ENCODE measurements at regions not wholly inside any gene's neighbourhood (a gene's known extent, or its start where the extent isn't known, plus 50 kb on each side); places are given as distances from the start of the nearest gene placed in this dataset.
"Not testable (repeated sequence)": the region's sequence is repeated elsewhere in the genome, so short reads cannot be mapped to it uniquely, and the experiment has no call there.

GRCh38 chr10:93127642-93128215, 54.0 kb downstream of the CYP26A1 start:
- DNase-seq (ENCODE audit: insufficient read length); FAIRE-seq: not testable (repeated sequence)

- TF ChIP-seq POLR2AphosphoS5 (IDR thresholded peaks at IDR 0.05; ENCODE audit: low read depth, low read length), result no peak
- no peak for TF ChIP-seq POLR2A (IDR thresholded peaks at IDR 0.05; ENCODE audit: low read depth, low read length)
- TF ChIP-seq TAF1 (IDR thresholded peaks at IDR 0.05; ENCODE audit: borderline replicate concordance, low read depth, low read length), result no peak
- FAIRE-seq, result no peak
- no peak for DNase-seq (ENCODE audit: insufficient read length)
Measured at GRCh38 chr10:93131986-93132385, 58.3 kb downstream of the CYP26A1 start.

- TF ChIP-seq POLR2AphosphoS5 (IDR thresholded peaks at IDR 0.05; ENCODE audit: low read depth, low read length), result no peak
- no peak for TF ChIP-seq POLR2A (IDR thresholded peaks at IDR 0.05; ENCODE audit: low read depth, low read length)
- no peak for TF ChIP-seq TAF1 (IDR thresholded peaks at IDR 0.05; ENCODE audit: borderline replicate concordance, low read depth, low read length)
- no peak for FAIRE-seq
Measured at GRCh38 chr10:93138113-93138870, 64.6 kb downstream of the CYP26A1 start.

GRCh38 chr10:93139059-93139655, 65.5 kb downstream of the CYP26A1 start:
- TF ChIP-seq POLR2A (IDR thresholded peaks at IDR 0.05; ENCODE audit: low read depth, low read length) (no peak), POLR2AphosphoS5 (IDR thresholded peaks at IDR 0.05; ENCODE audit: low read depth, low read length) (no peak), TAF1 (IDR thresholded peaks at IDR 0.05; ENCODE audit: borderline replicate concordance, low read depth, low read length) (no peak)
- DNase-seq (ENCODE audit: insufficient read length) (no peak), FAIRE-seq (no peak)

More at GRCh38 chr10:93138113-93138870, 64.6 kb downstream of the CYP26A1 start:
- DNase-seq (ENCODE audit: insufficient read length), result no peak

GRCh38 chr10:93142534-93142933, 68.8 kb downstream of the CYP26A1 start:
- no peak for TF ChIP-seq TAF1 (IDR thresholded peaks at IDR 0.05; ENCODE audit: borderline replicate concordance, low read depth, low read length)
- no peak for TF ChIP-seq POLR2AphosphoS5 (IDR thresholded peaks at IDR 0.05; ENCODE audit: low read depth, low read length)
- no peak for TF ChIP-seq POLR2A (IDR thresholded peaks at IDR 0.05; ENCODE audit: low read depth, low read length)
- FAIRE-seq, result no peak
- no peak for DNase-seq (ENCODE audit: insufficient read length)

- TF ChIP-seq TAF1 (IDR thresholded peaks at IDR 0.05; ENCODE audit: borderline replicate concordance, low read depth, low read length) (no peak), POLR2AphosphoS5 (IDR thresholded peaks at IDR 0.05; ENCODE audit: low read depth, low read length) (no peak), POLR2A (IDR thresholded peaks at IDR 0.05; ENCODE audit: low read depth, low read length) (no peak)
- no peak for DNase-seq (ENCODE audit: insufficient read length)
- no peak for FAIRE-seq
Measured at GRCh38 chr10:93143281-93143680, 69.6 kb downstream of the CYP26A1 start.

- FAIRE-seq (no peak), DNase-seq (ENCODE audit: insufficient read length) (no peak)
- TF ChIP-seq POLR2AphosphoS5 (IDR thresholded peaks at IDR 0.05; ENCODE audit: low read depth, low read length), result no peak
- TF ChIP-seq POLR2A (IDR thresholded peaks at IDR 0.05; ENCODE audit: low read depth, low read length), result no peak
- no peak for TF ChIP-seq TAF1 (IDR thresholded peaks at IDR 0.05; ENCODE audit: borderline replicate concordance, low read depth, low read length)
Measured at GRCh38 chr10:93146336-93146735, 72.6 kb downstream of the CYP26A1 start.

- DNase-seq (ENCODE audit: insufficient read length), result no peak
- FAIRE-seq, result no peak
- TF ChIP-seq TAF1 (IDR thresholded peaks at IDR 0.05; ENCODE audit: borderline replicate concordance, low read depth, low read length) (no peak), POLR2A (IDR thresholded peaks at IDR 0.05; ENCODE audit: low read depth, low read length) (no peak), POLR2AphosphoS5 (IDR thresholded peaks at IDR 0.05; ENCODE audit: low read depth, low read length) (no peak)
Measured at GRCh38 chr10:93147281-93147680, 73.6 kb downstream of the CYP26A1 start.

GRCh38 chr10:93148476-93148875, 74.8 kb downstream of the CYP26A1 start:
- no peak for TF ChIP-seq TAF1 (IDR thresholded peaks at IDR 0.05; ENCODE audit: borderline replicate concordance, low read depth, low read length)
- no peak for TF ChIP-seq POLR2AphosphoS5 (IDR thresholded peaks at IDR 0.05; ENCODE audit: low read depth, low read length)
- no peak for TF ChIP-seq POLR2A (IDR thresholded peaks at IDR 0.05; ENCODE audit: low read depth, low read length)
- no peak for FAIRE-seq
- no peak for DNase-seq (ENCODE audit: insufficient read length)

- no peak for TF ChIP-seq POLR2A (IDR thresholded peaks at IDR 0.05; ENCODE audit: low read depth, low read length)
- no peak for TF ChIP-seq TAF1 (IDR thresholded peaks at IDR 0.05; ENCODE audit: borderline replicate concordance, low read depth, low read length)
- TF ChIP-seq POLR2AphosphoS5 (IDR thresholded peaks at IDR 0.05; ENCODE audit: low read depth, low read length), result no peak
- FAIRE-seq (no peak), DNase-seq (ENCODE audit: insufficient read length) (no peak)
Measured at GRCh38 chr10:93149761-93150160, 76.1 kb downstream of the CYP26A1 start.

- FAIRE-seq, result no peak
Measured at GRCh38 chr10:93150289-93150688, 76.6 kb downstream of the CYP26A1 start.

More at GRCh38 chr10:93150289-93150688, 76.6 kb downstream of the CYP26A1 start:
- TF ChIP-seq TAF1 (IDR thresholded peaks at IDR 0.05; ENCODE audit: borderline replicate concordance, low read depth, low read length), result no peak
- no peak for TF ChIP-seq POLR2A (IDR thresholded peaks at IDR 0.05; ENCODE audit: low read depth, low read length)
- TF ChIP-seq POLR2AphosphoS5 (IDR thresholded peaks at IDR 0.05; ENCODE audit: low read depth, low read length), result no peak
- DNase-seq (ENCODE audit: insufficient read length), result no peak
